ENCODE measurements at regions not wholly inside any gene's neighbourhood (a gene's known extent, or its start where the extent isn't known, plus 50 kb on each side); places are given as distances from the start of the nearest gene placed in this dataset.
"Not testable (repeated sequence)": the region's sequence is repeated elsewhere in the genome, so short reads cannot be mapped to it uniquely, and the experiment has no call there.

DNA sequence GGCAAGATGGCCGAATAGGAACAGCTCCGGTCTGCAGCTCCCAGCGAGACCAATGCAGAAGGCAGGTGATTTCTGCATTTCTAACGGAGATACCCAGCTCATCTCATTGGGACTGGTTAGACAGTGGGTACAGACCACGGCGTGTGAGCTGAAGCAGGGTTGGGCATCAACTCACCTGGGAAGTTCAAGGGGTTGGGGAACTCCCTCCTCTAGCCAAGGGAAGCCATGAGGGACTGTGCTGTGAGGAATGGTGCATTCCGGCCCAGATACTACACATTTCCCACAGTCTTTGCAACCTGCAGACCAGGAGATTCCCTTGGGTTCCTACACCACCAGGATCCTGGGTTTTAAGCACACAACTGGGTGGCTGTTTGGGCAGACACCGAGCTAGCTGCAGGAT is 148.0 kb upstream of the PDE4D start:
- not testable (repeated sequence) for FAIRE-seq

DNA sequence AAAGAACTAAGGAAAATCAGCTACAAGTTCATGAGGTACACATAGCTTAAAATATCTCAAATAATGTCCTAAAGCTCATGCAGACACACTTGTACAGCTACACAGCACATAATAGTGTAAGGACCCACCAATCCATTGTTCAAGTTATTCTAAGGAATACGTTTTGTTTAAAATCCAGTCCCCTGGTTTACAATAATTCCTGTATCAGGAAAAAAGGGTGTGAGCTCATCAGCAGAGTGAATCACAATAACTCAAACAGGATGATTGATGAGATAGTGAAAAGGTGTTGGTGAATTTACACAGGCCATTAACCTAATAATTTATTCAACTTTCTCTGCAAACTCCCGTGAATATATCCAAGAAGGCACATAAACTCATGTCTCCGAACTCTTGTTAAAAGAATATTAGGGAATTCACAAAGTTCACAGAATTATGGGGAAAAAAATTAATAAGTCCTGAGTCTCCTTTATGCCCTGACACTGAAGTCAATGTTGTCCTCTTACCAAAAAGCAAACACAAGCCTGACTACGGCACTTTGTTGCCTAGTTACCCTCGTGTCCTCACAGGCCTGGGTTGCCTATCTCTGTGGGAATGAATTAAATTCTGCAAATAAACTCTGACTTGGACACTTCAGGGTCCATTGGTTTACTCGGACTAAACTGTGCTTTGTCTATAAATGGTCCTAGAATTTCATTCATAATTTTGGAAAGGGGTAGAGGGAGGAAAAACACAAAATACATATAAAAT is 142.8 kb upstream of the PDE4D start:
- FAIRE-seq, result peak; percentile 100

DNA sequence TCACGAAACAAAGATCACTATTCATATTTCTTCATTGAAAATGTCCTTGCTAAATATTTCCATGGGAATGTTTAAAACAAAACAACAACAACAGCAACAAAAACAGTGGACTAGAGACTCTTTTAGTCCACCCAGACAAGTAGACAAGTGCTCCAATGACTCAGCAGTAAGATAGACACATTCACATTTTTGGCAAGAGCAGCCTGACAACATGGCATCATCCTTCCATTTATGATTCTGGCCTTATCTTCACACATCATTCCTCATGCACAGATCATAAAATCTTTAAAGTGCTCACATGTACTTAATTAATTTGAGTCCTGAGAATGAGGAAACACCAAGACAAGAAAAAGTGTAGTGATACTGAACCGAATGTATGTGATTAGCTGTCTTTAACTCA is 132.6 kb upstream of the PDE4D start:
- no peak for FAIRE-seq

DNA sequence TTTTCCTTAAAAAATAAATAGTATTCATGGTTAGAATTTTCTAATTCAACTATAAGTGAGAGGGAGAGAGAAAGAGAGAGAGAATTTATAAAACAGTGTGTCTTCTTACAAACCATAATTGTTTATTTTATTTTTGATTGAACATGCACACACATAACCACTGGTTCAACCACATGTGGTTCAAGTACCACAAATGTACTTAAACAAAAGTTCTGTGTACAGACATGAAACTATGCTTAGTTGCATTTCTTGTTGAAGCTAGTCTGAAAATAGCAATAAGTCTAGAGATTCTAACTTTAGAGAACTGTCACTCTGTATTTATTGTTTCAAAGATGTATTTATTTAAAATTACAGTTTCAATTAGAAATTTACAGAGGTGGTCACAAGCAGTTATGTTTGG is 130.6 kb upstream of the PDE4D start:
- no peak for FAIRE-seq

DNA sequence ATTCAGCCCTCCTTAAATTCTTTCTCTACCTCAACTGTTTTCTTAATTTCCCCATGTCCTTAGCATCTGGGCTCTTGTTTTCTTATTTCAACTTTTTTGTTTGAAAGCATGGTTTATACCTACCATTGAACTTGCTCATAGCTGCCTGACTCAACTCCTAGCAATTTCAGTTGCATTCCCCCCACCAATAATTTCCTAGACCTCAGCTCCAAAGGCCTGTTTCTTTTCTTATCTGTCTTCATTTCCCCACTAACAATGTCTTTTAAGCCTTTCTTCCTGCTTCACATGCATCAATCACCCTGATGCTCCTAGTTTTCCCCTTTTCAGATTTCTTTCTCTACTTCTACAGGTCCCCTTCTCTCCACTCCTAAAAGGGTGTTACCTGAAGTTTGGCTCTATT is 129.7 kb upstream of the PDE4D start:
- FAIRE-seq, result no peak

DNA sequence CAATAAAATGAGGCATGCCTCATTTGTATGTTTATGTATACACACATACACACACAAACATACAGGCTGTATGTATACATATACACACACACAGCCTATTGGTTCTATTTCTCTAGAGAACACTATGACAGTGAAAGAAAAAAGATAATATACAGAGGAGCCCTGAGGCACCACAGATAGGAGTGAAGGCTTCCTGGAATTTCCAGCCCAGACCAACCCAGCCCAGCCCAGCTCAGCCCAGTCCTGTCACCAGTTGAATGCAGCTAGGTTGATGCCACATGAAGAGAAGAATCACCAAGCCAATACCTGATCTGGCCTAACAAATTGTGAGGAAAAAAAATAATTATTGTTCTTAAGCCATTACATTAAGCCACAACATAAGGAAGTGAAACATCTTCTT is 126.9 kb upstream of the PDE4D start:
- FAIRE-seq, result no peak

DNA sequence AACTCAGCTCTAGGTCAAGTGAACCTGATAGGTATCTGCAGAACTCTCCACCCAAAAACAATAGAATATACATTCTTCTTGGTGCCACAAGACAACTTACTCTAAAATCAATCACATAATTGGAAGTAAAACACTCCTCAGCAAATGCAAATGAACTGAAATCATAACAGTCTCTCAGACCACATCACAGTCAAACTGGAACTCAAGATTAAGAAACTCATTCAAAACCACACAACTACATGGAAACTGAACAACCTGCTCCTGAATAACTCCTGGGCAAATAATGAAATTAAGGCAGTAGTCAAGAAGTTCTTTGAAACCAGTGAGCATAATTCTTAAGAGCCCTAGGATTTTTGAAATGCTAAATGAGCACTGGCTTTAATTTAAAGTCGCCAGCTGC is 125.4 kb upstream of the PDE4D start:
- FAIRE-seq, result not testable (repeated sequence)

DNA sequence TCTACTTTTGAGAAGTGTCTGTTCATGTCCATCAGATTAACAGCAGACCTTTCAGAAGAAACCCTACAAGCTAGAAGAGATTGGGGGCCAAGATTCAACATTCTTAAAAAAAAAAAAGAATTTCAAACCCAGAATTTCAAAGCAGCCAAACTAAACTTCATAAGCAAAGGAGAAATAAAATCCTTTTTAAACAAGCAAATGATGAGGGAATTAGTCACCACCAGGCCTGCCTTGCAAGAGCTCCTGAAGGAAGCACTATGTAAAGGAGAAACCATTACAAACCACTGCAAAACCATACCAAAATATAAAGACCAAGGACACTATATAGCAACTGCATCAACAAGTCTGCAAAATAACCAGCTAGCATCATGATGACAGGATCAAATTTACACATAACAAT is 124.6 kb upstream of the PDE4D start:
- no peak for FAIRE-seq

DNA sequence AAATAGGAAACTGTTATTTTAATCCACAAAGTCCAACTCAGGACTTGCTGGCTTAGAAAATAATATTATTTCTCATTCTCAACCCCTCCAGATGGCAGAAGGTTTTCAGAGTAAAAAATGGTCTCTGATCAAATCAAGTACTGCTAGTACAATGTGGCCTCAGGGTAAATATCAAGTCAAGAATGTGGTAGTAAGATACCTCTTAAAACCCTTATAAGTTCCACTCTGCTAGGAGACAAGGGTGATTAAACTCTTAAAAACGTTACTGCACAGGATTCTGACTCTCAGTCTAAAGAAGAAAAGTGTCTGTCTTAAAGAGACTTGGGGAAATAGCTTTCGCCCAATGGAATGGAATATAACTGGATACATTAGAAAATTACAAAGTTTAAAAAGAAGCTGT is 120.8 kb upstream of the PDE4D start:
- no peak for FAIRE-seq

DNA sequence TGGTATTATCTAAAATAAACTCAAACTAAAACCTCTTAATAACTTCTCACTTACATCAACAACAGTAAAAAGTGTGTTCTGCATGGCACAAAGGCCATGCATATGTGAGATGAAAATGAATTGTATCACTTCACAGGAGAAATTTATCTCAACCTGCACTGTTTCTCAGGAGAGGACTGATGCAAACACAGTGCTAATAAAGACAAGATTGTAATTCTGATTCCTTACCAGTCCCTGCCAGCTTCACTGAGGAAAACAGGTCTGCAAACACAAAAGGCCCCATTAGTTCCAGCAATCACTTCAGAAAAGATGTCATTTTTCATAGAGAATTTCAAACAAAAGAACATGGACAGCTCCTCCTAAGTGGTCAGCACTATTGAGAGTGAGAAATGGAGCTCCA is 117.3 kb upstream of the PDE4D start:
- FAIRE-seq, result no peak

DNA sequence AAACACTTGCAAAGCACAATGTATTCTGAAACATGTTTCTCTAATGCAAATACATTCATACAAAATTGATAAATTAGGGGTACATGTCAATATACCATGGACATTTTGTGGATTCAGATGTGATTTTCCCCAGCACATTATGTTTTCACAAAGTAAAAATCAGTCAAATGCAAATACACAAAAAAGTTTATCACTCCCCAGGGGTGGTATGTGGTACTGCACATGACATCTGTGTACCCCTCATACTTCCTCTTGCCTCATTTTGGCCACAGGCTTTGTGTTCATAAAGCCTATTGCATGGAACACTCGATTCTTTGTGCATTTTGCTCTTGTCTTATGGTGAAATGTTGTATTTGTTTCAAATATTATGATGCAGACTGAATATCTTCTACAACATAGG is 116.8 kb upstream of the PDE4D start:
- no peak for FAIRE-seq

DNA sequence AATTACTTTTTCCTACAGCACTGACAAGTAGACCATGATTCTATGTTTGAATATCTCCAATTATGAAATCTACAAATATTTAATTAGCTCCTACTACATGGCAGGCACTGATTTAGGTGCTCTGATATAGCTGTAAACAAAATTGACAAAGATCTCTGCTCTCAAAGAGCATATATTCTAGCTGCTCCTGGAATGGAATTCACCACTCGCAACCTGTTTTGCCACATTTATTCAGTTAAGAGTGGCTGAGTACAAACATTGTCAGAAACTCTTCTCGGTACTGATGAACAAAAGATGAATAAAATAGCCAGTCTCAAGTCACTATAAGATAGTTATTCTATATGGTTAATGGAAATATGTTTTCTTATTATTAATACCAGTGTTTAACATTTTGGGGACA is 114.2 kb upstream of the PDE4D start:
- FAIRE-seq, result no peak

DNA sequence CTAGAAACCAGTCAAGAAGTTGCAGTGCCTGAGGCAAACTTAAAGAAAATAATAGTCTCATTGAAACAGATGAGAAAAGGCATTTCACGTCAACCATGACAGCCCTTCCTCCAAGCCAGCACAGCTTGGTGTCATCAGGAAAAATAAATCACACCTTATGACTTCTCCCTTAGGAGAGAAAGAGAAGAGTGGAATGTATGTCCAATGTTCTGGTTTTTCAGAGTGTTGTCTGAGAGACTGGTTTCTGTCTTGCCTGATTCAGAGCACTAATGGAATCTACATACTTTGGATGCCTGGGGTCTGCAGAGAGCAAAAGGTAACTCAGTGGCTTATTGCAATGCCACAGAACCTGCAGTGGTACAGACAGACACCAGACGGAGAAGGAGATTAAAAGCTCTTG is 105.5 kb upstream of the PDE4D start:
- FAIRE-seq, result no peak

DNA sequence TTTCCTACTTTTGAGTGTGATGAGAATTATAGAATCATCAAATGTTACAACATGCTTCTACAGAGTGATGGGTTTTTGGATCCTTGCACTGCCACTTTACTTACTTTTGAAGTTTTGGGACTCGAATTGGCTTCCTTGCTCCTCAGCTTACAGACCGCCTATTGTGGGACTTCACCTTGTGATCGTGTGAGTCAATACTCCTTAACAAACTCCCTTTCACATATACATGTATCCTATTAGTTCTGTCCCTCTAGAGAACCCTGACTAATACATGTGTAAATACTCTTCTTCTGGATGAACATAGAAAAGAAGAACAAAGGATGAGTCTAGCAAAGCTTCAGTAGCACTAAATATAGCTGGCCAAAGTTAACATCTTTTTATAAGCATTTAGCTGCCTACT is 98.7 kb upstream of the PDE4D start:
- no peak for FAIRE-seq

DNA sequence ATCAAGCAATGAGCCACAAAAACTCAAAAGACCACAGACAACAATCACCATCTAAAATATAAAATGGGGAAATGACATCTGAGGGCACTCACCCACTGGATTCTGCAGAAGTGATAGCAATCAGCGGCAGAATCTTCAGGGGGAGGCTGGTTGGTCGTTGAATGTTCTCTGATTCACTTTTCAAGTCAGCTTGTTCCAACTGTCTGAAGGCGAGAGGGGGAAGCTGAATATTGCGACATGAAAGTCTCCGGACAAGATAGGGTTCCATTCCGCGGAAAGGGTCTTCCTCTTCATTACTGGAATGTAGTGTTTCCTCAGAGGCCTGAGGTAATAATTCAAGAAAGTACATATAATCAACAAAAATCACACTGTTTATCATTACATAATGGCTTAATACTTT is 94.9 kb upstream of the PDE4D start:
- no peak for FAIRE-seq

DNA sequence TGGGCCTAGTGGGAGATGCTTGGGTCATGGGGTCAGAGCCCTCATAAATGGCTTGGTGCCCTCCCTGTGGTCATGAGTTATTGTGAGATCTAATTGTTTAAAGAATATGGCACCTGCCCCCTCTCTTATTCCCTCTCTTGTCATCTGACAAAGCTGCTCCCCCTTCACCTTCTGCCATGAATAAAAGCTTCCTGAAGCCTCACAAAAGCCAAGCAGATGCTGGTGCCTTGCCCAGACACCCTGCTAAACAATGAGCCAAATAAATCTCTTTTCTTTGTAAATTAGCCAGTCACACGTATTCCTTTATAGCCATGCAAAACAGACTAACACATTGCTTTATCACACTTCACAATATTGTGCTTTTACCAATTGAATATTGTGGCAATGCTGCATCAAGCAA is 82.8 kb upstream of the PDE4D start:
- no peak for FAIRE-seq

DNA sequence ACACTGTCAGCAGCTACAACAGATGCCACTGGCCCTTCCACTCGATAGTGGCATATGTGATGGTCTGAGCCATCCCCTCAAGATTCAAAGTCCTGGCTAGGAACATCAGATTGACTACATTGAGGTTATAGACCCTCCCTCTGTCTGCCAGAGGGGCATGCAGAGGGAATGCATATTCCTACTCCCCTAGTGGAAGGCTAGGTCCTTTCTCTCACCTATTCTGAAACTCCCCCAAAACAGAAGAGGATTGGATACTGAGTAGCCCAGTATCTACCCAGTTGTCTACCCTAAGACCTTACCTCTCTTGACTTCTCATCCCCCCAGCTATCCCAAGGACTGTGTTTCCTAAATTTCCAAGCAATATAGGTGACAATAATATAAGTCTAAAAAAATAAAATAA is 78.5 kb upstream of the PDE4D start:
- no peak for FAIRE-seq

DNA sequence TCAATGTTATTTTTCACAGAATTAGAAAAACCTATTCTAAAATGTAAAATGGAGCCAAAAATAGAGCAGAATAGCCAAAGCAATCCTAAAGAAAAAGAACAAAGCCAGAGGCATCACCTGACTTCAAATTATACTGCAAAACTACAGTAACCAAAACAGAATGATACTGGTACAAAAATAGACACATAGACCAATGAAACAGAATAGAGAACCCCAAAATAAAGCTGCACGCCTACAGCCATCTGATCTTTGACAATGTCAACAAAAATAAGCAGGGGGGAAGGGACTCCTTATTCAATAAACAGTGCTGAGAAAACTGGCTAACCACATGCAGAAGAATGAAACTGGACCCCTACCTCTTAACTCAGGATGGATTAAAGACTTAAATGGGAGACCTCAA is 65.8 kb upstream of the PDE4D start:
- no peak for FAIRE-seq

DNA sequence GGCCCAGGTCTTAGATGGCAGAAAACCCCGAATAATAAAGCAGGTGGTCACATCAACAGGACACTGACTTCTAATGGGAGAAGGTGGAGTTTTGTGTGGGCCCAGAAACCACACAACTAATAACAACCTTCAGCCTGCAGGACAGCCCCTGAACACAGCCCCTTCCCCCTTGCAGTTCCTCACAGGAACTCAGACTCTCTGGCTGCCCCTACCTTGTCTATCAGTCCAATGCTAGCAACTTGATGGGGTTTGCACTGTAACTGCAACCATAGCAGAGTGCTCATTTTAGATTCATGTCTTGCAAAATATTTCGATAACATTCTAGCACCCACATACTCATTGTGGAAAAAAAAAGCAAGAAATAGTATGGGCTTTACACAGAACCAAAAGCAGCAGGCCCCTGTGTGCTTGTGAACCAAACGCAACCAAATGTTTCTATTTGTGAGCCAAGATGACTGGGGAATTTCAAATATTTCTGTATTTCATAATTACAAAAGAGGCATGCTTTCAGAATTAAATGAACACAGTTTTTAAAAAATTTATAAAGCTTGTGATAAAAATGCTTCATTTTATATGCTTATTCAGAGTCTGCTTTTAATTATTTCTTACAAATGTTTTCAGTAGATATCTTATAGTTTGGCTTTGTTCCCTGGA is 62.7 kb upstream of the PDE4D start:
- no peak for FAIRE-seq

DNA sequence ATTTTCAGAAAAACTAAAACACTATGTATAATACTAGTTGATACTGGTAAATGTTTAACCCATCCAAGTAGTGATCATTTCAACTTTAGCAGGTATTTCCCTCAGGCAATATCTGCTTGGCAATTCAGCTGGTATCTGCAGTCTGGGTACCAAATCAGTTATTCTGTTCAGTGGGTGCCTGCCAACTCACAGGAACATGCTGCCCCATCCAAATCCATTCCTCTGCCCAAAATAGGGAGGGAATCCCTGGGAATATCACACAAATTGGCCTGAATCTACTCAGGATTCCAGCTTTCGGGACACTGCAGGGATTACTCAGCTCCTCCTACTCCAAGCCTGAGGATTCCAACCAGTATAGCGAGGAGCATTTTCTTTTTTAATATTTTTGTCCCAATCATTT is 61.7 kb upstream of the PDE4D start:
- FAIRE-seq, result no peak

DNA sequence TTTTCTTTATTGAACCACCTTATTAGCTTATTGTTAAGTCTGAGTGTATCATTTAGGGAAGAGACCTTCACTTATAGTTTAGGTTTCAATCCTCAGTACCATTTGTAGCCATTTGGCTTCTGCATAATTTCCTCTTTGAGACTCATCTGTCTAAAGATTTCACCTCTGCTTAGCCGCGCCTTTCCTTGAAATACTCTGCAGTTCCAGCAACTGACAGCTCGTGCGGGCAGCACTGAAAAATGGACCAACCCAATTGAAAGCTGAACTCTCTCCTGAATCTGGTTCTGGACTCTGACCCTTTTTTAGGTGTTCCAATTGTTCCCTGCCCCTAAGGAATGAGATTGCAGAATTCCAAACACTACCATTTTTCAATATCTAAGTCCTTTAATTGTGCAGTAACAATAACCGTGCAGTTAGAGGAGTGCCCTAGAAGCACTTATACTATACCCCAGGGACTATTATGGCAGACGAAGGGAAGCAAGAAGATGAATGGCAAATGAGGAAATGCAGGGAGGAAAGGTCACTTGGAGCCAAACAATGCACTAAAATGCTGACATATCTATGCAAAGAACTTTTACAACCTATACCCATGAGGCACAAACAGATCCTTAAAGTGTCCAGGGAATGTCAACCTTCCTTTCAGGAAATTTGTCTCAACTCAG is 50.1 kb upstream of the PDE4D start:
- FAIRE-seq, result no peak
